HL-60 (cell line): ENCODE measurements at regions not wholly inside any gene's neighbourhood (a gene's known extent, or its start where the extent isn't known, plus 50 kb on each side); places are given as distances from the start of the nearest gene placed in this dataset.

Source experiments
- DNase-seq, 2 experiments: peaks; one replicate each; pipeline ENCODE4 v3.0.0-alpha.2; 2010 to 2020; ENCODE audit warnings: low read depth in 1 of 2, low spot score in 1 of 2
- H3K27ac ChIP-seq: fragments of 250-450 bp; sonication (Bioruptor Pico); replicated peaks from 2 replicates; pipeline ENCODE4 v1.5.1; 2020; ENCODE audit warnings: mild to moderate bottlenecking, moderate library complexity
- H3K27me3 ChIP-seq: fragments of 250-450 bp; sonication (Bioruptor Pico); 2 replicates; pipeline ENCODE4 v1.5.1; 2021; ENCODE audit warnings: mild to moderate bottlenecking, moderate library complexity; ENCODE audit not compliant: insufficient read depth, poor library complexity, severe bottlenecking
- H3K4me3 ChIP-seq: replicated peaks from 2 replicates; pipeline ENCODE4 v1.5.1; 2011; ENCODE audit warnings: mild to moderate bottlenecking, control low read depth, low read length; ENCODE audit not compliant: insufficient read depth
- CTCF ChIP-seq: IDR thresholded peaks from one replicate; pipeline ENCODE4 v1.5.1; 2011; ENCODE audit warnings: low read length, control low read depth, inconsistent platforms; ENCODE audit not compliant: insufficient read depth
- GABPA ChIP-seq: IDR thresholded peaks from 2 replicates; pipeline ENCODE4 v1.6.1; 2012; ENCODE audit warnings: low read depth
- POLR2AphosphoS5 ChIP-seq: IDR thresholded peaks from 2 replicates; pipeline ENCODE4 v1.6.1; 2012; ENCODE audit warnings: low read depth
- SPI1 ChIP-seq: IDR thresholded peaks from 2 replicates; pipeline ENCODE4 v1.6.1; 2012; ENCODE audit warnings: low read depth, mild to moderate bottlenecking, borderline replicate concordance
- TF ChIP-seq, protein P1 (sequence below): IDR thresholded peaks from 2 replicates; pipeline ENCODE4 v1.6.1; 2012; ENCODE audit warnings: low read depth; ENCODE audit not compliant: insufficient replicate concordance

DNA sequence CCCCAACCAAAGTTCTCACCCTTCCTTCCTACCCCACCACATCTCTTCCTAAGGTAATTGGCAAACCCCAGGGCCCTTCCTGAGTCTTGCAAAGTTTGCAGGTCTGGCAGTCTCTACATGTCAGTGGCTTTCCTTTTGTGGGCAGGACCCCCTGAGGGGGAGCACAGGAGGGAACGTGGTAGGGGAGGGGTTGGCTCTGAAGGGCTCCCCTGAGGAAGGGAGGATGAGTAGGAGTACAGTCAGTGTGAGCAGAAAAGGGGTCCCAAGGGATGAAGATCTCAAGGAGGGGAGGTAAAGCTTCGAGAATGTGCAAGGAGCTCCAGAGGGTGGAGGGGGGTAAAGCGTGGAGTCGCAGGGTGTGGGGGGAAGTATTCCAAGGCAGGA, 206.9 kb downstream of the RAB11FIP4 start:
- Histone ChIP-seq H3K27me3 (no peaks in the 10 kb centered on the region), H3K27ac (no peak overlapping the region), H3K4me3 (no peak overlapping the region)
- DNase-seq: no peak
- TF ChIP-seq CTCF (no peak), GABPA (no peak), SPI1 (no peak), POLR2AphosphoS5 (no peak)
- TF ChIP-seq, protein P1, sequence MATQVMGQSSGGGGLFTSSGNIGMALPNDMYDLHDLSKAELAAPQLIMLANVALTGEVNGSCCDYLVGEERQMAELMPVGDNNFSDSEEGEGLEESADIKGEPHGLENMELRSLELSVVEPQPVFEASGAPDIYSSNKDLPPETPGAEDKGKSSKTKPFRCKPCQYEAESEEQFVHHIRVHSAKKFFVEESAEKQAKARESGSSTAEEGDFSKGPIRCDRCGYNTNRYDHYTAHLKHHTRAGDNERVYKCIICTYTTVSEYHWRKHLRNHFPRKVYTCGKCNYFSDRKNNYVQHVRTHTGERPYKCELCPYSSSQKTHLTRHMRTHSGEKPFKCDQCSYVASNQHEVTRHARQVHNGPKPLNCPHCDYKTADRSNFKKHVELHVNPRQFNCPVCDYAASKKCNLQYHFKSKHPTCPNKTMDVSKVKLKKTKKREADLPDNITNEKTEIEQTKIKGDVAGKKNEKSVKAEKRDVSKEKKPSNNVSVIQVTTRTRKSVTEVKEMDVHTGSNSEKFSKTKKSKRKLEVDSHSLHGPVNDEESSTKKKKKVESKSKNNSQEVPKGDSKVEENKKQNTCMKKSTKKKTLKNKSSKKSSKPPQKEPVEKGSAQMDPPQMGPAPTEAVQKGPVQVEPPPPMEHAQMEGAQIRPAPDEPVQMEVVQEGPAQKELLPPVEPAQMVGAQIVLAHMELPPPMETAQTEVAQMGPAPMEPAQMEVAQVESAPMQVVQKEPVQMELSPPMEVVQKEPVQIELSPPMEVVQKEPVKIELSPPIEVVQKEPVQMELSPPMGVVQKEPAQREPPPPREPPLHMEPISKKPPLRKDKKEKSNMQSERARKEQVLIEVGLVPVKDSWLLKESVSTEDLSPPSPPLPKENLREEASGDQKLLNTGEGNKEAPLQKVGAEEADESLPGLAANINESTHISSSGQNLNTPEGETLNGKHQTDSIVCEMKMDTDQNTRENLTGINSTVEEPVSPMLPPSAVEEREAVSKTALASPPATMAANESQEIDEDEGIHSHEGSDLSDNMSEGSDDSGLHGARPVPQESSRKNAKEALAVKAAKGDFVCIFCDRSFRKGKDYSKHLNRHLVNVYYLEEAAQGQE: no peak

- Histone ChIP-seq H3K27ac (no peak overlapping the region), H3K27me3 (no peaks in the 10 kb centered on the region), H3K4me3 (no peak overlapping the region)
- DNase-seq: no peak
- TF ChIP-seq SPI1 (no peak), POLR2AphosphoS5 (no peak), CTCF (no peak), GABPA (no peak)
- TF ChIP-seq, protein P1: no peak
Observed at GRCh38 chr17:31597646-31598398, 206.3 kb downstream of the RAB11FIP4 start.

DNA sequence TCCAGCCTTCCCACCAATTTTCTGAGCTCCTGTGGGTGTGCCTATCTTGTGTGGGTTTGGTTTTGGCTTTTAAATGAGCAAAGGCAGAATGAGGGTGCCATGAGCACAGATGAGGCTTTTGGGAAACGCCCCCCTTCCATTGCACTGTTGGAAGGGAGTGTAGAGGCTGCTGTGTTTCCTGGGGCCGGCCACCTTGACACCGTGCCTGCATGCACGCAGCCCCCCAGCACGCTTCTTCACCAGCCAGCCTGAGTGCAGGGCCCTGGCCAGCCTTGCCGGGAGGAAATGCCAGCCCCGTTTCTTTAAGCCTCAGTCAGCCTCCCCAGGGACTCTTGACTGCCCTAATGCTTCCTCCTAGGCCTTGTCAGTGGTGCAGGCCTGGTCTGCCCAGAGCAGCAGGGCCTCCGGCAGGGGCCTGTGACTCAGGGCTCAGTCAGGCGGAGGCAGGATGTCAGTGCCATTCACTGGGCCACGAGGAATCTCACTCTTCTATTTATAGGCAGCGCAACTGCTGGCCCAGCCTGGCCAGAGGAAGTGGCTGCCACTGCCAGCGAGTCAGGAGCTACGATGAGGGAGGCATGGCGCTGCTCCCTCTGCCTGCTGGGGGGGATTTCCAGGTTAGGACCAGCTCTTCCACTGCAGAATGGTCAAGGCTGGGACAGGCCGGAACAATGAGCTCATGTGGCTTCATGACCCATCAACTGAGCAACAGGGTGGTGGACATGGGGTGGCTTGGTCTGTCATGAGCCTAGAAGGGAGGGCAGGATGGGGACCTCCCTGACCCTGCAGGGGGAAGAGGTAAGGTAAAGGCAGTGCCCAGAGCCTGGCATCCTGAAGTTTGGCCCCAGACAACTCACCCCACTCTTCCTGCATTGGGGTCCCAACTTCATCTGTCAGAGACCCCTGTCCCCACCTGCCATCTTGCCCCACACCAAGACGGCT, 205.2 kb downstream of the RAB11FIP4 start:
- Histone ChIP-seq H3K27ac (peak overlapping the region; percentile 53), H3K27me3 (no peaks in the 10 kb centered on the region), H3K4me3 (no peak overlapping the region)
- DNase-seq: peak; percentile 80 to 83
- TF ChIP-seq SPI1 (peak; percentile 45; the same call in 1 of the 2 replicates), POLR2AphosphoS5 (peak; percentile 40; the same call in 1 of the 2 replicates)
- TF ChIP-seq, protein P1: no peak
